Neuronal stem cell (in vitro differentiated cells): ENCODE measurements at regions not wholly inside any gene's neighbourhood (a gene's known extent, or its start where the extent isn't known, plus 50 kb on each side); places are given as distances from the start of the nearest gene placed in this dataset.

ENCODE experiments used
- DNase-seq: peaks from one replicate; pipeline ENCODE4 v3.0.0-alpha.2; 2013; ENCODE audit warnings: low spot score
- H2AFZ ChIP-seq: one replicate; pipeline ENCODE4 v1.6.1; 2013; ENCODE audit warnings: mild to moderate bottlenecking, low read length, inconsistent platforms
- H2AK5ac ChIP-seq: 2 replicates; pipeline ENCODE4 v1.6.1; 2013; ENCODE audit warnings: low read depth, mild to moderate bottlenecking, inconsistent platforms, low read length, moderate library complexity, mixed read lengths
- H2BK120ac ChIP-seq: 2 replicates; pipeline ENCODE4 v1.6.1; 2013; ENCODE audit warnings: low read depth, mild to moderate bottlenecking, inconsistent platforms, low read length, moderate library complexity, mixed read lengths
- H2BK12ac ChIP-seq: one replicate; pipeline ENCODE4 v1.6.1; 2013; ENCODE audit warnings: low read length, inconsistent platforms
- H2BK15ac ChIP-seq: 2 replicates; pipeline ENCODE4 v1.6.1; 2013; ENCODE audit warnings: mild to moderate bottlenecking, low read length, inconsistent platforms, mixed read lengths
- H2BK5ac ChIP-seq: one replicate; pipeline ENCODE4 v1.6.1; 2013; ENCODE audit warnings: inconsistent platforms, mild to moderate bottlenecking, low read length, moderate library complexity
- H3K14ac ChIP-seq: one replicate; pipeline ENCODE4 v1.6.1; 2013; ENCODE audit warnings: low read length, inconsistent platforms
- H3K18ac ChIP-seq: 2 replicates; pipeline ENCODE4 v1.6.1; 2013; ENCODE audit warnings: low read length, inconsistent platforms
- H3K23ac ChIP-seq: 2 replicates; pipeline ENCODE4 v1.6.1; 2013; ENCODE audit warnings: low read depth, mild to moderate bottlenecking, mixed read lengths, low read length, inconsistent platforms; ENCODE audit not compliant: poor library complexity
- H3K27ac ChIP-seq: replicated peaks from 3 replicates; pipeline ENCODE4 v1.5.1; 2013; ENCODE audit warnings: low read length, inconsistent platforms
- H3K27me3 ChIP-seq, 3 experiments: 2 replicates each; pipeline ENCODE4 v1.6.1; 2013; ENCODE audit warnings: low read length in 3 of 3, mild to moderate bottlenecking in 2 of 3, inconsistent platforms in 1 of 3, low read depth in 1 of 3, mixed read lengths in 1 of 3, moderate library complexity in 1 of 3; ENCODE audit not compliant: control insufficient read depth in 3 of 3, insufficient read depth in 3 of 3
- H3K36me3 ChIP-seq, 2 donors: replicated peaks in 1 of 2; 2 replicates each; pipeline ENCODE4 v1.6.1; 2013; ENCODE audit warnings: low read length in 2 of 2; ENCODE audit not compliant: control insufficient read depth in 2 of 2, insufficient read depth in 2 of 2
- H3K4ac ChIP-seq: 2 replicates; pipeline ENCODE4 v1.6.1; 2013; ENCODE audit warnings: inconsistent platforms, mild to moderate bottlenecking, low read length, moderate library complexity
- H3K4me1 ChIP-seq, 2 donors: 1 replicate in 1 of 2; 2 replicates in 1 of 2; pipeline ENCODE4 v1.6.1; 2013; ENCODE audit warnings: low read length in 2 of 2, low read depth in 1 of 2; ENCODE audit not compliant: control insufficient read depth in 2 of 2, insufficient read depth in 1 of 2
- H3K4me2 ChIP-seq: one replicate; pipeline ENCODE4 v1.6.1; 2013; ENCODE audit warnings: mild to moderate bottlenecking, low read length, inconsistent platforms; ENCODE audit not compliant: insufficient read depth, poor library complexity, severe bottlenecking
- H3K4me3 ChIP-seq, 2 donors: 2 replicates each; pipeline ENCODE4 v1.5.1; 2013; ENCODE audit warnings: low read length in 2 of 2, mild to moderate bottlenecking in 2 of 2, inconsistent platforms in 1 of 2, moderate library complexity in 1 of 2
- H3K79me1 ChIP-seq: one replicate; pipeline ENCODE4 v1.6.1; 2013; ENCODE audit warnings: low read depth, mild to moderate bottlenecking, inconsistent platforms, low read length, moderate library complexity
- H3K9ac ChIP-seq: one replicate; pipeline ENCODE4 v1.6.1; 2013; ENCODE audit warnings: mild to moderate bottlenecking, low read depth, low read length, inconsistent platforms; ENCODE audit not compliant: poor library complexity
- H3K9me3 ChIP-seq, 2 donors: replicated peaks in 1 of 2; 2 replicates each; pipeline versions ENCODE3 to v1.6.1; 2013; ENCODE audit warnings: low read length in 2 of 2, mild to moderate bottlenecking in 2 of 2, inconsistent platforms in 1 of 2, low read depth in 1 of 2, mixed read lengths in 1 of 2, moderate library complexity in 1 of 2; ENCODE audit not compliant: control insufficient read depth in 2 of 2, insufficient read depth in 1 of 2
- H4K8ac ChIP-seq: one replicate; pipeline ENCODE4 v1.6.1; 2013; ENCODE audit warnings: low read depth, mild to moderate bottlenecking, inconsistent platforms, low read length, moderate library complexity
- H4K91ac ChIP-seq: one replicate; pipeline ENCODE4 v1.6.1; 2013; ENCODE audit warnings: low read length, low read depth, mild to moderate bottlenecking, inconsistent platforms; ENCODE audit not compliant: poor library complexity
- WGBS, 2 donors: extraction: QIAGEN DNeasy Blood & Tissue Kit; methylation state at CpG; one replicate each; pipeline ENCODE4 v1.1.7; 2013; ENCODE audit warnings: missing lambda C conversion rate in 2 of 2, mixed read lengths in 1 of 2; ENCODE audit not compliant: insufficient read length in 2 of 2, insufficient replicate concordance in 1 of 2; ENCODE audit errors: extremely low coverage in 2 of 2; 5-methylcytosine and 5-hydroxymethylcytosine counted together

GRCh38 chr13:111853721-111854120 is 213.2 kb upstream of the SOX1 start:
- Histone ChIP-seq H3K36me3 (no peaks in the 10 kb centered on the region), H3K4me2 (no peak overlapping the region), H2BK5ac (no peak overlapping the region), H3K27ac (no peak overlapping the region), H3K23ac (no peak overlapping the region), H3K9ac (no peak overlapping the region), H3K4ac (no peak overlapping the region), H3K18ac (no peak overlapping the region), H2BK120ac (no peak overlapping the region), H4K8ac (no peak overlapping the region), H3K14ac (no peak overlapping the region), H3K79me1 (no peaks in the 10 kb centered on the region), H2AK5ac (no peak overlapping the region), H3K4me1 (peaks cover 0 to 10% of the 10 kb centered on the region in 2 donors), H2AFZ (peak overlapping the region; percentile 27), H2BK12ac (no peak overlapping the region), H3K27me3 (peaks cover 0 to 8% (median 0%) of the 10 kb centered on the region in 3 experiments), H3K9me3 (peaks cover 0 to under 1% of the 10 kb centered on the region in 2 donors), H3K4me3 (no peak overlapping the region), H2BK15ac (no peak overlapping the region), H4K91ac (no peak overlapping the region)
- no CpG with 5 or more reads among the region's 12 CpGs for WGBS, 2 donors
- DNase-seq: no peak

DNA sequence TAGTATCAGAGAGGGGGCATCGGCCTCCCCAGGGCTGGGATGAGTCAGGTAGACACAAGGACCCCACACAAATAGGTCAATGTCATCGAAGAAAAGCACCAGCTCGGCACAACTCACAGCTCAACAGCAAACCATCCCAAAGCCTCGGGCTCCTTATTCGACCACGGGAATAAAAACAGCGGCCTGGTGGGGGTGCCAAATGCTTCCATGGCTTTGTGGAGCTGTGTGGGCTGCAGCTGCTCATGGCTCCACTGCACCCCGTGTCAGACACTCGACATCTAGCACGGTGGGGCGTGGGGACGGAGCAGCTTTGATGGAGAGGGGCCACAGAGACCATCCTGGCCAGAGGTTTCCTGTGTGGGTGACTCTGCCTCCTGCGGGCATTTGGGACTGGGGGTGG is 212.5 kb upstream of the SOX1 start:
- Histone ChIP-seq H4K91ac (no peak overlapping the region), H3K4ac (no peak overlapping the region), H3K9me3 (no peaks in the 10 kb centered on the region), H2BK12ac (no peak overlapping the region), H3K4me3 (no peak overlapping the region), H3K4me2 (no peak overlapping the region), H4K8ac (no peak overlapping the region), H3K27me3 (peaks cover 0 to 8% (median 0%) of the 10 kb centered on the region in 3 experiments), H3K23ac (peak overlapping the region; percentile 23), H3K36me3 (no peaks in the 10 kb centered on the region), H2AK5ac (peak overlapping the region; percentile 41), H2BK120ac (no peak overlapping the region), H2AFZ (peak overlapping the region; percentile 27), H3K14ac (peak overlapping the region; percentile 71), H2BK5ac (no peak overlapping the region), H3K27ac (no peak overlapping the region), H2BK15ac (peak overlapping the region; percentile 49), H3K79me1 (no peaks in the 10 kb centered on the region), H3K9ac (no peak overlapping the region), H3K18ac (peak overlapping the region; percentile 62), H3K4me1 (peaks cover 2 to 10% of the 10 kb centered on the region in 2 donors)
- no CpG with 5 or more reads among the region's 13 CpGs for WGBS, 2 donors
- no peak for DNase-seq

- no peak overlapping the region for H2BK12ac ChIP-seq
- H3K27me3 ChIP-seq: peaks cover 0 to 8% (median 0%) of the 10 kb centered on the region in 3 experiments
- H3K23ac ChIP-seq: no peak overlapping the region
- H3K4me2 ChIP-seq: no peak overlapping the region
- no peak overlapping the region for H2BK5ac ChIP-seq
- H2BK15ac ChIP-seq: no peak overlapping the region
- peaks cover 8 to 10% of the 10 kb centered on the region in 2 donors for H3K4me1 ChIP-seq
- no peak overlapping the region for H2AFZ ChIP-seq
- WGBS, 2 donors: no CpG with 5 or more reads among the region's 8 CpGs
- no peak overlapping the region for H4K8ac ChIP-seq
- no peaks in the 10 kb centered on the region for H3K9me3 ChIP-seq
- no peak for DNase-seq
- H2AK5ac ChIP-seq: no peak overlapping the region
- no peak overlapping the region for H3K27ac ChIP-seq
- H2BK120ac ChIP-seq: no peak overlapping the region
- no peak overlapping the region for H3K14ac ChIP-seq
- H4K91ac ChIP-seq: no peak overlapping the region
- H3K36me3 ChIP-seq: no peaks in the 10 kb centered on the region
- H3K79me1 ChIP-seq: no peaks in the 10 kb centered on the region
- no peak overlapping the region for H3K18ac ChIP-seq
- no peak overlapping the region for H3K4me3 ChIP-seq
- H3K4ac ChIP-seq: no peak overlapping the region
- no peak overlapping the region for H3K9ac ChIP-seq
Observed at GRCh38 chr13:111855191-111855590, 211.8 kb upstream of the SOX1 start.

- no peak for DNase-seq
- no CpG with 5 or more reads among the region's 8 CpGs for WGBS, 2 donors
Observed at GRCh38 chr13:111855786-111856185, 211.2 kb upstream of the SOX1 start.

More at GRCh38 chr13:111855786-111856185, 211.2 kb upstream of the SOX1 start:
- Histone ChIP-seq H3K4me3 (no peak overlapping the region), H2BK12ac (no peak overlapping the region), H3K14ac (no peak overlapping the region), H3K79me1 (no peaks in the 10 kb centered on the region), H3K4ac (no peak overlapping the region), H4K91ac (no peak overlapping the region), H3K18ac (peak overlapping the region; percentile 79), H3K27ac (no peak overlapping the region), H2AFZ (no peak overlapping the region), H2BK120ac (no peak overlapping the region), H2BK15ac (no peak overlapping the region), H3K9me3 (no peaks in the 10 kb centered on the region), H3K4me1 (peaks cover 9 to 10% of the 10 kb centered on the region in 2 donors), H3K23ac (peak overlapping the region; percentile 32), H2BK5ac (no peak overlapping the region), H4K8ac (no peak overlapping the region), H3K4me2 (no peak overlapping the region), H2AK5ac (no peak overlapping the region), H3K36me3 (no peaks in the 10 kb centered on the region), H3K9ac (no peak overlapping the region), H3K27me3 (peaks cover 0 to 8% (median 0%) of the 10 kb centered on the region in 3 experiments)
